Rectal smooth muscle tissue (tissue), 1 donor: ENCODE measurements at regions not wholly inside any gene's neighbourhood (a gene's known extent, or its start where the extent isn't known, plus 50 kb on each side); places are given as distances from the start of the nearest gene placed in this dataset.

Source experiments
- H3K27ac ChIP-seq: one replicate; pipeline ENCODE4 v1.7.0; 2013; ENCODE audit warnings: low read depth, low read length, inconsistent platforms
- H3K27me3 ChIP-seq: one replicate; pipeline ENCODE4 v1.7.0; 2013; ENCODE audit warnings: low read length; ENCODE audit not compliant: control insufficient read depth, insufficient read depth
- H3K36me3 ChIP-seq: one replicate; pipeline ENCODE4 v1.7.0; 2013; ENCODE audit warnings: low read length; ENCODE audit not compliant: control insufficient read depth, insufficient read depth
- H3K4me1 ChIP-seq: one replicate; pipeline ENCODE4 v1.7.0; 2013; ENCODE audit warnings: low read length; ENCODE audit not compliant: control insufficient read depth, insufficient read depth
- H3K4me3 ChIP-seq: one replicate; pipeline ENCODE4 v1.7.0; 2013; ENCODE audit warnings: low read length
- H3K9ac ChIP-seq: one replicate; pipeline ENCODE4 v1.7.0; 2013; ENCODE audit warnings: low read length

- no peaks in the 10 kb centered on the region for H3K4me1 ChIP-seq
- no peaks in the 10 kb centered on the region for H3K36me3 ChIP-seq
- H3K4me3 ChIP-seq, result no peak overlapping the region
- no peak overlapping the region for H3K27ac ChIP-seq
- H3K27me3 ChIP-seq, result no peaks in the 10 kb centered on the region
- no peak overlapping the region for H3K9ac ChIP-seq
These were observed 1053.4 kb upstream of the AUTS2 start for GRCh38 chr7:68544851-68545250.

DNA sequence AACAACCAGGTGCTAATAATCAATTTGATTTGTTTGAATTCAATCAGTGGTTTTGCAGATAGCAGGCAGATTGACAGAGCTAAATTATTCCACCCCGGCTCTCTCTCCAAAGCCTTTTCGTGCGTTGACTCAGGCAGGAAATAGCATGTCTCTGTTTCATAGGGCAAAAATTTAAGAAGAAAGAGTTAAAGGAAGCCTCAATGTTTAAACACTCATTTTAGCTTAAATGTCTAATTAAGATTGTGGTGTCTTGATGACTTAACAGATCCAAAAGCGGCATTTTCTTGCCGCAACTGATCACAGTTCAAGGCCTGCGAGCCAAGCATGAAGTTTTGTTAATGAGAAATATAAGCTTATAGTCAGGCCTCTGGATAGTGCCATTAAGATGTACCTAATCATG lies 1051.1 kb upstream of the AUTS2 start:
- Histone ChIP-seq H3K36me3 (no peaks in the 10 kb centered on the region), H3K4me3 (no peak overlapping the region), H3K27me3 (no peaks in the 10 kb centered on the region), H3K9ac (no peak overlapping the region), H3K4me1 (no peaks in the 10 kb centered on the region), H3K27ac (no peak overlapping the region)

GRCh38 chr7:68547799-68548198 lies 1050.5 kb upstream of the AUTS2 start:
- Histone ChIP-seq H3K36me3 (no peaks in the 10 kb centered on the region), H3K4me3 (no peak overlapping the region), H3K27me3 (no peaks in the 10 kb centered on the region), H3K27ac (no peak overlapping the region), H3K4me1 (no peaks in the 10 kb centered on the region), H3K9ac (no peak overlapping the region)

DNA sequence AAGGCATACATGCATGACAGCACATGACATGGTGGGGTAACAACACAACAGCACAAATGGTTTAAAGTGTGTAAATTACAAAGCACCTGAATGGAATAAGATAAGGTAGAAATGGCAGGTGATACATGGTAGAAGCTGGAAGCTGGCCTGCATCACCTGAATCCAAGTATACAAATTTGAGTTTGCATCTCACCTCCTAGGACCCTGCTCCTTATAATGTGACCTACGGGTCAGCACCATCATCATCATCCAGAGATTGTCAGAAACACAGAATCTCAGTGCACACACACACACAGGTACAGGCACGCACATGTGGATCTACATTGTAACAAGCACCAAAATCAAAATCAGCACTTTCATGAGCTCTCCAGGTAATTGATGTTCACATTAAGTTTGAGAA lies 1048.2 kb upstream of the AUTS2 start:
- Histone ChIP-seq H3K4me3 (no peak overlapping the region), H3K27me3 (no peaks in the 10 kb centered on the region), H3K36me3 (no peaks in the 10 kb centered on the region), H3K27ac (no peak overlapping the region), H3K4me1 (no peaks in the 10 kb centered on the region), H3K9ac (no peak overlapping the region)

DNA sequence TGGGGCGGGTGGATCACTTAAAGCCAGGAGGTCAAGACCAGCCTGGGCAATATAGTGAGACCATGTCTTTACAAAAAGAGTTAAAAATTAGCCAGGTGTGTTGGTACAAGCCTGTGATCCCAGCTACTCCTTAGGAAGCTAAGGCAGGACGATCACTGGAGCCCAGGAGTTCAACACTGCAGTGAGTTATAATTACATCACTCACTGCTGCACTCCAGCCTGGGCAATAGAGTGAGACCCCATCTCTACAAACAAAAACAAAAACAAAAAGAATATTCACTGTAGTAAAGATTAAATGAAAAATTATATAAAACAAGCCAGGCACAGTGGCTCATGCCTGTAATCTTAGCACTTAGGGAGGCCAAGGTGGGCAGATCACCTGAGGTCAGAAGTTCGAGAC lies 1047.6 kb upstream of the AUTS2 start:
- H3K4me3 ChIP-seq, result no peak overlapping the region
- no peaks in the 10 kb centered on the region for H3K4me1 ChIP-seq
- H3K9ac ChIP-seq, result no peak overlapping the region
- no peak overlapping the region for H3K27ac ChIP-seq
- no peaks in the 10 kb centered on the region for H3K36me3 ChIP-seq
- no peaks in the 10 kb centered on the region for H3K27me3 ChIP-seq

- no peak overlapping the region for H3K27ac ChIP-seq
These were observed 1041.7 kb upstream of the AUTS2 start for GRCh38 chr7:68556537-68556936.

DNA sequence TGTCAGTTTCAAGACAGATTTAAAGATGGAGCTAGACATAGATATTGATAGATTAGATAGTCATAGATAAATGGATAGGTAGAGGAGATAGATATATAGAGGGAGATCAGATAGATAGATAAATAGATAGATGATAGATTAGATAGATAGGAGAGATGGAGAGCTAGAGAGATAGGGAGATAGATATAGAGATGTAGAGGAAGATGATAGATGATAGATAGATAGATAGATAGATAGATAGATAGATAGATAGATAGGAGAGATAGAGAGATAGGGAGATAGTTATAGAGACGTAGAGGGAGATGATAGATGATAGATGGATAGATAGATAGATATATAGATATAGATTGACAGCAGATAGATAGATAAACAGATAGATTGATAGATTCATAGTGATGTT lies 1038.8 kb upstream of the AUTS2 start:
- no peak overlapping the region for H3K4me3 ChIP-seq
- no peaks in the 10 kb centered on the region for H3K4me1 ChIP-seq
- no peak overlapping the region for H3K9ac ChIP-seq
- H3K27ac ChIP-seq, result no peak overlapping the region
- H3K36me3 ChIP-seq, result no peaks in the 10 kb centered on the region
- H3K27me3 ChIP-seq, result no peaks in the 10 kb centered on the region

More at GRCh38 chr7:68556537-68556936, 1041.7 kb upstream of the AUTS2 start:
- Histone ChIP-seq H3K4me1 (no peaks in the 10 kb centered on the region), H3K9ac (no peak overlapping the region), H3K36me3 (no peaks in the 10 kb centered on the region), H3K4me3 (no peak overlapping the region), H3K27me3 (no peaks in the 10 kb centered on the region)

GRCh38 chr7:68562323-68562899 lies 1035.9 kb upstream of the AUTS2 start:
- Histone ChIP-seq H3K4me1 (no peaks in the 10 kb centered on the region), H3K4me3 (no peak overlapping the region), H3K27me3 (no peaks in the 10 kb centered on the region), H3K27ac (no peak overlapping the region), H3K36me3 (no peaks in the 10 kb centered on the region), H3K9ac (no peak overlapping the region)

DNA sequence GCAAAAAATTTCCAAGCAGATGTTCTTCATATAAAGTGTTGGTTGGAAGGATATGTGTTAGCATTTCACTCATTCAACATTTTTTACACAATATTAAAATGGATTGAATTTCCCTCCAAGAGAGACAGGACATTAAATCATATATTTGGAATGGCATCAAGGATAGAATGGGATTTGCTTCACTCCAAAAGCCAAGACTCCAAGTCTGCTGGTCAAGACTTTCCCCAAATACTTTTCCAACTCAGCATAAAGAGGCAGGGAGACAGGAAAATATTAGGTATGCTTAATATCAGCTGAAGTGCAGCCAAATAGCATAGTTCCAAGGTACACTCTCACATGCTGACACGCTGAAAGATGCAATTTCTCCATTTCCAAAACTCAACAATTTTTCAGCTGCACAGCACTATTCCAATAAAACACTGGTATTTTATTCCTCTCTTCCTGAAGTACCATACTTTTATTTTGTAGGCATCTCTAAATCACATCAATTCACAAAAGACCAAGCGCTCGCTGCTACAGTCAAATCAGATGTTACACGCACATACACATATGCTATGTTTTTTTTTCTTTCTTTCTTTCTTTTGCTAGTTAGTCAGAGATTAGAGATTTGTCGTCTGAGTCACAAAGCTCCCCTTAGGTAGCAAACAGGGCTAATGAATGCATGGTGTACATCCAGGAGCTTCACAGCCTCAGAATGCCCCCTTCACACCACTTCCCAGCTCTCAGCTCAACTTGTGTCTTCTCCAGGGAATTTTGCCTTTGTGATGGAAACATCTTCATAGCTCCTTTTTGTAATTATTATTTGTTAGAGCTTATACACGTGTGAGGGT lies 1033.8 kb upstream of the AUTS2 start:
- Histone ChIP-seq H3K4me1 (no peaks in the 10 kb centered on the region), H3K36me3 (no peaks in the 10 kb centered on the region), H3K27ac (no peak overlapping the region), H3K9ac (no peak overlapping the region), H3K27me3 (no peaks in the 10 kb centered on the region), H3K4me3 (no peak overlapping the region)

- no peak overlapping the region for H3K27ac ChIP-seq
- no peaks in the 10 kb centered on the region for H3K27me3 ChIP-seq
- H3K4me1 ChIP-seq, result no peaks in the 10 kb centered on the region
These were observed 1027.0 kb upstream of the AUTS2 start for GRCh38 chr7:68571286-68571685.

DNA sequence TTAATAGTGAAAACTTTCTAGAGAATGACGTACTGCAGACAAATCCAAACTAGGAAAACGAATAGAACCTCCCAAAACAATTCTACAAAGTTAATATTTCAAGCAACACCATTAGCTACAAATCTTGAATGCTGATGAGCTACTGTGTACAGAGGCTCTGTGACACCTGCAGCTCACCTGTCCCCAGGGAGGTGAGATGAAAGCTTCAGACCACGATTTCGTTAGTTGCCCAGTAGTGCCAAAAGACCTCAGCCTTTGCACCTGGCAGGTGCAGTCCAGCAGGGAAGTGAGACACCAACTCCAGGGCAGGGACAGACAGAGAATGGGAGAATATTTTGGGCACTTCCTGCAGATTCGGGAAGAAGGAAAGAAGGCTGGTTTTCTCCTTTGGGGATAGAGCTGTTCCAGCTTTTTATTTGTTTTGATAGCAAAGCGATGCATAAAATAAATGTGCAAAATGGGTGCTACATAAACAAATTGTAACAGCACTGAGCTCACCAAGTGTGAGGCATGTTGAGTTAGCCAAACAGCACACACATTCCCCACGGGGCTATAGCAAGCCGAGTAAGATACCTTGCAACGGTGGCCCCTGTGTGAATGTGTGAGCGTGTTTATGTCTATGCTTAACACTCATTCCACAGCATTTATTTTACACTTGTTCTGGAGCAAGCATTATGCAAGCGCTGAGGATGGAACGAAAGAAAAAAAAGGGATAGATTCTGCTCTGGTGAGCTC lies 1024.8 kb upstream of the AUTS2 start:
- Histone ChIP-seq H3K4me3 (no peak overlapping the region), H3K36me3 (no peaks in the 10 kb centered on the region), H3K4me1 (no peaks in the 10 kb centered on the region)

More at GRCh38 chr7:68571286-68571685, 1027.0 kb upstream of the AUTS2 start:
- Histone ChIP-seq H3K9ac (no peak overlapping the region), H3K4me3 (no peak overlapping the region), H3K36me3 (no peaks in the 10 kb centered on the region)

DNA sequence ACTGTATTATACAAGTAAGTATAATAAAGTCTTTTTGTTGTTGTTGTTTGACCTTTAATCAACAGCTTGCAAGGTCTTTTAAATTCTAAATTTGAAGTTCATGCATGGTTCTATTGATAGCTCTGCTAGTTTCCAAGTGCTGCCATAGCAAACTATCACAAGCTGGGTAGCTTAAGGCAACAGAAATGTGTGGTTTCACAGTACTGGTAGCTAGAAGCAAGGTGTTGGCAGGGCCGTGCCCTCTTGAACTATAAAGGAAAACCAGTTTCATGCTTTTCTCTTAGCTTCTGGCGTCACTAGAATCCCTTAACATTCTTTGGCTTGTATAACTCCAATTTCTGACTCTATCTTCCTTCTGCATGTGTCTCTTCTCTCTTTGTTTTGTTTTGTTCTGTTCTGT lies 1021.9 kb upstream of the AUTS2 start:
- H3K36me3 ChIP-seq, result no peaks in the 10 kb centered on the region
- no peaks in the 10 kb centered on the region for H3K4me1 ChIP-seq
- no peak overlapping the region for H3K27ac ChIP-seq
- H3K9ac ChIP-seq, result no peak overlapping the region
- no peaks in the 10 kb centered on the region for H3K27me3 ChIP-seq
- no peak overlapping the region for H3K4me3 ChIP-seq

More for the DNA sequence above, 1024.8 kb upstream of the AUTS2 start:
- Histone ChIP-seq H3K27me3 (no peaks in the 10 kb centered on the region), H3K27ac (no peak overlapping the region), H3K9ac (no peak overlapping the region)
